GM18907 (cell line): ENCODE measurements at regions not wholly inside any gene's neighbourhood (a gene's known extent, or its start where the extent isn't known, plus 50 kb on each side); places are given as distances from the start of the nearest gene placed in this dataset.

Source experiments
- ATAC-seq: cut with Tn5 transposase; IDR thresholded peaks from one replicate; pipeline ENCODE4 v1.9.1; 2021; ENCODE audit warnings: mild to moderate bottlenecking, moderate library complexity; ENCODE audit not compliant: unreplicated experiment

GRCh38 chr14:31943217-31943799 lies 133.8 kb upstream of the ARHGAP5 start:
- no peak for ATAC-seq

GRCh38 chr14:31943861-31944255 lies 133.2 kb upstream of the ARHGAP5 start:
- no peak for ATAC-seq

- ATAC-seq = no peak
Observed at GRCh38 chr14:31944256-31945073, 132.6 kb upstream of the ARHGAP5 start.

- ATAC-seq = peak; percentile 62
Observed at GRCh38 chr14:31945074-31945613, 132.0 kb upstream of the ARHGAP5 start.

GRCh38 chr14:31945701-31946100 lies 131.4 kb upstream of the ARHGAP5 start:
- no peak for ATAC-seq

GRCh38 chr14:31947076-31947475 lies 130.0 kb upstream of the ARHGAP5 start:
- no peak for ATAC-seq

- no peak for ATAC-seq
Observed at GRCh38 chr14:31947680-31948595, 129.2 kb upstream of the ARHGAP5 start.

GRCh38 chr14:31949709-31950108 lies 127.4 kb upstream of the ARHGAP5 start:
- ATAC-seq = no peak

- no peak for ATAC-seq
Observed at GRCh38 chr14:31950331-31950730, 126.8 kb upstream of the ARHGAP5 start.

GRCh38 chr14:31950764-31951637 lies 126.1 kb upstream of the ARHGAP5 start:
- no peak for ATAC-seq

GRCh38 chr14:31951638-31951964 lies 125.5 kb upstream of the ARHGAP5 start:
- no peak for ATAC-seq

GRCh38 chr14:31952573-31952972 lies 124.5 kb upstream of the ARHGAP5 start:
- ATAC-seq = no peak

- ATAC-seq = no peak
Observed at GRCh38 chr14:31953210-31953609, 123.9 kb upstream of the ARHGAP5 start.

- no peak for ATAC-seq
Observed at GRCh38 chr14:31954991-31955390, 122.1 kb upstream of the ARHGAP5 start.

GRCh38 chr14:31955936-31956579 lies 121.0 kb upstream of the ARHGAP5 start:
- ATAC-seq = no peak

GRCh38 chr14:31957565-31957964 lies 119.5 kb upstream of the ARHGAP5 start:
- no peak for ATAC-seq

- no peak for ATAC-seq
Observed at GRCh38 chr14:31960039-31960438, 117.1 kb upstream of the ARHGAP5 start.

GRCh38 chr14:31961896-31962295 lies 115.2 kb upstream of the ARHGAP5 start:
- ATAC-seq = no peak

- no peak for ATAC-seq
Observed at GRCh38 chr14:31962920-31963319, 114.2 kb upstream of the ARHGAP5 start.

- no peak for ATAC-seq
Observed at GRCh38 chr14:31963587-31963986, 113.5 kb upstream of the ARHGAP5 start.
